NCI-H748 (cell line): ENCODE measurements at regions not wholly inside any gene's neighbourhood (a gene's known extent, or its start where the extent isn't known, plus 50 kb on each side); places are given as distances from the start of the nearest gene placed in this dataset.

Experiments
- DNase-seq: peaks from one replicate; lab custom pipeline; 2025; ENCODE audit not compliant: unreplicated experiment; lab: John Stamatoyannopoulos, UW

- DNase-seq = no peak
Measured at GRCh38 chr12:92438641-92439419, 264.0 kb upstream of the PLEKHG7 start.

GRCh38 chr12:92437452-92437851, 265.3 kb upstream of the PLEKHG7 start:
- DNase-seq = no peak

GRCh38 chr12:92436856-92437255, 265.9 kb upstream of the PLEKHG7 start:
- DNase-seq = no peak

- no peak for DNase-seq
Measured at GRCh38 chr12:92434607-92435025, 268.2 kb upstream of the PLEKHG7 start.

- no peak for DNase-seq
Measured at GRCh38 chr12:92432724-92433441, 269.9 kb upstream of the PLEKHG7 start.

- no peak for DNase-seq
Measured at GRCh38 chr12:92431146-92431545, 271.6 kb upstream of the PLEKHG7 start.

- no peak for DNase-seq
Measured at GRCh38 chr12:92426332-92426731, 276.5 kb upstream of the PLEKHG7 start.

- DNase-seq = no peak
Measured at GRCh38 chr12:92425165-92425564, 277.6 kb upstream of the PLEKHG7 start.

- DNase-seq = no peak
Measured at GRCh38 chr12:92424338-92424737, 278.5 kb upstream of the PLEKHG7 start.

- no peak for DNase-seq
Measured at GRCh38 chr12:92421701-92422100, 276.1 kb upstream of the BTG1 start.

- DNase-seq = no peak
Measured at GRCh38 chr12:92421042-92421441, 275.4 kb upstream of the BTG1 start.

GRCh38 chr12:92419201-92419600, 273.6 kb upstream of the BTG1 start:
- no peak for DNase-seq

- DNase-seq = no peak
Measured at GRCh38 chr12:92418381-92418780, 272.7 kb upstream of the BTG1 start.

- DNase-seq = no peak
Measured at GRCh38 chr12:92417373-92417772, 271.7 kb upstream of the BTG1 start.

GRCh38 chr12:92416385-92416812, 270.8 kb upstream of the BTG1 start:
- no peak for DNase-seq

GRCh38 chr12:92414170-92415070, 268.8 kb upstream of the BTG1 start:
- no peak for DNase-seq

GRCh38 chr12:92413286-92413685, 267.6 kb upstream of the BTG1 start:
- DNase-seq = no peak

- DNase-seq = no peak
Measured at GRCh38 chr12:92412856-92413255, 267.2 kb upstream of the BTG1 start.

- no peak for DNase-seq
Measured at GRCh38 chr12:92411687-92412086, 266.0 kb upstream of the BTG1 start.

- DNase-seq = peak; percentile 78
Measured at GRCh38 chr12:92408072-92408900, 262.6 kb upstream of the BTG1 start.
